ENCODE measurements at regions not wholly inside any gene's neighbourhood (a gene's known extent, or its start where the extent isn't known, plus 50 kb on each side); places are given as distances from the start of the nearest gene placed in this dataset.

GRCh38 chr3:154901278-154901677 is 178.8 kb upstream of the MME start (continued):
- TF ChIP-seq HDAC2 (IDR thresholded peaks at IDR 0.05): no peak
- no peak for TF ChIP-seq E2F6 (IDR thresholded peaks at IDR 0.05; ENCODE audit: borderline replicate concordance, low read depth)

- no peaks in the 10 kb centered on the region for H3K4me1 ChIP-seq
- DNase-seq (ENCODE audit: low read depth in 1 of 2, low spot score in 1 of 2) (no peak), ATAC-seq (no peak), FAIRE-seq (no peak)
- 14% methylated on average over 1 of the region's 1 CpG for WGBS (ENCODE audit: missing lambda C conversion rate)
- H3K27ac ChIP-seq: no peak overlapping the region
- H3K4me3 ChIP-seq: no peak overlapping the region
- 0 out of 3 replicates have a peak, but pooled peaks cover 2% of the 10 kb centered on the region for H3K9me3 ChIP-seq
- POLR2A ChIA-PET: no interaction called here
- CTCF ChIA-PET: no interaction called here
- no peak overlapping the region for H3K4me2 ChIP-seq
- no peak for TF ChIP-seq EP300 (IDR thresholded peaks at IDR 0.05)
- no peak for TF ChIP-seq KDM1A (IDR thresholded peaks at IDR 0.05; ENCODE audit: low read depth)
- no peak for TF ChIP-seq POLR2A (IDR thresholded peaks at IDR 0.05; ENCODE audit: low read length)
- no peak for TF ChIP-seq RARB (CRISPR knock-in tag; IDR thresholded peaks at IDR 0.05)
- no peak for TF ChIP-seq HES2 (IDR thresholded peaks at IDR 0.05)
- TF ChIP-seq E2F6 (IDR thresholded peaks at IDR 0.05; ENCODE audit: borderline replicate concordance, low read depth): no peak
These were observed 179.3 kb upstream of the MME start for GRCh38 chr3:154900816-154901215.

- WGBS (ENCODE audit: missing lambda C conversion rate): 47% methylated on average over 1 of the region's 1 CpG
- Histone ChIP-seq H3K27ac (no peak overlapping the region), H3K4me2 (no peak overlapping the region), H3K4me3 (no peak overlapping the region), H3K9me3 (no peaks in the 10 kb centered on the region), H3K4me1 (no peaks in the 10 kb centered on the region)
- DNase-seq (ENCODE audit: low read depth in 1 of 2, low spot score in 1 of 2) (no peak), FAIRE-seq (no peak), ATAC-seq (no peak)
- ChIA-PET POLR2A (no interaction called here), CTCF (no interaction called here)
- TF ChIP-seq ZSCAN20 (CRISPR knock-in tag; IDR thresholded peaks at IDR 0.05) (no peak), RAD21 (conservative IDR thresholded peaks at IDR 0.05 in 1 of 2, IDR thresholded peaks at IDR 0.05 in 1 of 2) (no peak), HDAC2 (IDR thresholded peaks at IDR 0.05) (no peak), MAFK (IDR thresholded peaks at IDR 0.05; ENCODE audit: partially characterized antibody) (no peak), REST (IDR thresholded peaks at IDR 0.05) (no peak), MYC (IDR thresholded peaks at IDR 0.05; ENCODE audit: borderline replicate concordance, low read length) (no peak), EHMT2 (IDR thresholded peaks at IDR 0.05; ENCODE audit: low read depth) (no peak), FOSL2 (IDR thresholded peaks at IDR 0.05) (no peak), FOSL2 (CRISPR knock-in tag; IDR thresholded peaks at IDR 0.05) (no peak), MAZ (IDR thresholded peaks at IDR 0.05; ENCODE audit: borderline replicate concordance, low read depth, low read length) (no peak)
These were observed 181.2 kb upstream of the MME start for GRCh38 chr3:154898916-154899315.

- Histone ChIP-seq H3K4me3 (no peak overlapping the region), H3K4me1 (no peaks in the 10 kb centered on the region), H3K27ac (no peak overlapping the region), H3K9me3 (no peaks in the 10 kb centered on the region), H3K4me2 (no peak overlapping the region)
- DNase-seq (ENCODE audit: low read depth in 1 of 2, low spot score in 1 of 2) (no peak), ATAC-seq (no peak), FAIRE-seq (no peak)
- ChIA-PET CTCF (no interaction called here), POLR2A (no interaction called here)
- WGBS (ENCODE audit: missing lambda C conversion rate): 12% methylated on average over 3 of the region's 3 CpGs
- TF ChIP-seq FOSL2 (IDR thresholded peaks at IDR 0.05) (no peak), FOSL2 (CRISPR knock-in tag; IDR thresholded peaks at IDR 0.05) (no peak), TFCP2L1 (CRISPR knock-in tag; IDR thresholded peaks at IDR 0.05) (no peak), RNF2 (IDR thresholded peaks at IDR 0.05; ENCODE audit: borderline replicate concordance, low read depth) (no peak), CTCF (IDR thresholded peaks at IDR 0.05) (no peak), HOXA7 (CRISPR knock-in tag; IDR thresholded peaks at IDR 0.05) (no peak), HMGXB4 (CRISPR knock-in tag; IDR thresholded peaks at IDR 0.05; ENCODE audit: borderline replicate concordance) (no peak)
These were observed 181.7 kb upstream of the MME start for GRCh38 chr3:154898443-154898842.

Measured in A549 (cell line).